Pulmonary artery endothelial cell (primary cell): ENCODE measurements at regions not wholly inside any gene's neighbourhood (a gene's known extent, or its start where the extent isn't known, plus 50 kb on each side); places are given as distances from the start of the nearest gene placed in this dataset.
A peak's percentile ranks its signal among the peaks of the same experiment; 100 is the strongest.

ENCODE experiments used
- DNase-seq: peaks from one replicate; pipeline ENCODE4 v3.0.0-alpha.2; 2011; ENCODE audit warnings: low read depth, low spot score

- no peak for DNase-seq
These were observed 367.1 kb upstream of the ADGRL4 start for GRCh38 chr1:79373481-79374125.

GRCh38 chr1:79371802-79372201 lies 365.3 kb upstream of the ADGRL4 start:
- DNase-seq = no peak

GRCh38 chr1:79369091-79369490 lies 362.6 kb upstream of the ADGRL4 start:
- no peak for DNase-seq

- DNase-seq = no peak
These were observed 358.4 kb upstream of the ADGRL4 start for GRCh38 chr1:79364896-79365295.

GRCh38 chr1:79363430-79363829 lies 356.9 kb upstream of the ADGRL4 start:
- DNase-seq = no peak

DNA sequence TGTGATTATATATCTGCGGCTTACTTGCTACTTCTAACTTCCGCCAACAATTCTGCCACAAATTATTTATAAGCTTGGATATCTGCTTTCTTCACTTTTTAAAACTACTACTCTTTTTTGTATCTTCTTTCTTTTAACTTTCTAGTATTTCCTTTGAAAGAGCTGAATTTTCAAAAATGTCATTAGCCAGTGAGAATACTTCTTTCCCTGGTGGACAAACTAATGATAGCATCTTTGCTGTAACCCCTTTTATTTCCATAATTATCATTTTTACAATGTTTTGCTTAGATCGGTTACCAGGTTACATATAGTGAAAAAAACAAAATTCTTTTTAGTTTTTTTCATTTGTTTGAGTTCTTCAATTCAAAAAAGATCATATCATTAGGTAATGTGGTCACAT lies 355.9 kb upstream of the ADGRL4 start:
- no peak for DNase-seq

GRCh38 chr1:79355090-79355489 lies 348.6 kb upstream of the ADGRL4 start:
- no peak for DNase-seq

DNA sequence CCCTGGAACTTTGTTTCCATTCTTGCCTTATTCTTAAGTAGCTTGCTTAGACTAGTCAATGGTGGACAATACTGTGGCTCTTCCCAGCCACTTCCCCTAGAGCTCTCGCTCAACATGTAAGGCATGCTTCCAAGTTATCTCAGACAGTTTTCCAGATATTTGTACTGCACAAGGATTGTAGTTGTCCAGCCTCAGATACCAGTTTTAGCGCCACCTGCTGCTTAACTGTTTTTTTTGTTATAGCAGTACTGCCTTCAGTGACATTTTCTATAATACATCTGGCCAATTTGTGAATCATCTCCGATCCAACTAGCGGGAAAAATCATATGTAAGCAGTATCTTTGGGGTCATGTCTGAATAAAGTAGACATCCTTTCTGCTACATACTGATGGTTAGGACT lies 346.7 kb upstream of the ADGRL4 start:
- DNase-seq = peak; percentile 22

GRCh38 chr1:79326875-79327274 lies 320.3 kb upstream of the ADGRL4 start:
- DNase-seq = no peak

DNA sequence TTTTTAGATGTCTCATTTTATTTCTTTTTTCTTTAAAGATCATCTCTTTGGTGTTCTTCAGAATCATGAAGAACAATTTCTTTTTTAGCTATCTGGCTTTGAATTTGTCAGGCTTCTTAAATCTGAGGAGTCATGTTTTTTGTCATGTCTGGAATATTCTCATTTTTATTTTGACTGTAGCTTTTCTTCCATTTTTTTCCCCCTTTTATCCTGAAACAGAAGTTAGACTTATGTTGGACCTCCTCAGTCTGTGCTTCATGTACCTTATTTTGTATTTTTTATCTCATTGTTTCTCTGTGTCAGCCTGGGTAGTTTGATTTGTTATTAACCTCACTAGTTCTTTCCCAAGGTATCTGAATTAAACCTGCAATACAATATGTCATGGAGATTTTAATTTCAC lies 319.2 kb upstream of the ADGRL4 start:
- no peak for DNase-seq

DNA sequence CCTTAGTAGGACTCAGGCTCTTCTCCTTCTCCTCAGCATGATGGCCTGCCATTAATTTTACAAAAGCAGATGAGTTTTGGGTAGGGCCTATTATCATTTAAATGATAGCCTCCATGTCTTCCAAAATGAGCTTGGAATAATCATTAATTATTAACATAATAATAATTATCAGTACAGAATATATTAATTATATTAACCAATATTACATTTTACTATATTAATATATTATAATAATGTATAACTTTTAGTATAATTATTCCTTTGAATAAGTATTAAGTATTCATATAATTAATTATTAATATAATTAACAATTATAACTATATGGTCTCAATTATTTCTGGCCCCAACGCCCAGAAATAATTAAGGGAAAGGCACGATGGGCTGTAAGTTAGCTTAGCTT lies 318.6 kb upstream of the ADGRL4 start:
- no peak for DNase-seq

GRCh38 chr1:79323239-79324025 lies 316.9 kb upstream of the ADGRL4 start:
- DNase-seq = peak; percentile 7

DNA sequence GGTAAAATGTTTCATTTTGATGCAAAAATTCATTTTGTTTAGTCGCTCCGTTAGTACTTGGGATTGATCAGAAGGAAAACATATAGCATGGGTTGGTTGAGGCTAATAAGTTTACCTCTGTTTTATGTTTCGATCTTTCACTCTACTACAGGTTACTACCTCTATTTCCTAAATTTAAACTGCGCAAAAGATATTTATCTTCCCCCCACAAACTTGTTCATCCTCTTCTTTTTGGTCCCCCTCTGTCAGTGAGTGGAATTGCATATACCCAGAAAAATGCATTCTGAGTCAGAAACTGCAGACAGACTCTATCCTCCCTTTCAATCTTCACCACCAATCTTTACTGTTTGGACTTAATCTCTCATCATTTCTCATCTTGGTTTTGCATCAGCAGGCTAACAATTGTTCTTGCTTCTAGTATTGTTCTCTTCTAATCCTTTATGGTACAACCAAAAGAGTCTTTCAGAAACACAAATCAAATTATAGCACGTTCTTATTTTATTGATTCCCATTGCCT lies 316.0 kb upstream of the ADGRL4 start:
- DNase-seq = no peak

GRCh38 chr1:79312438-79312837 lies 305.9 kb upstream of the ADGRL4 start:
- DNase-seq = no peak

DNA sequence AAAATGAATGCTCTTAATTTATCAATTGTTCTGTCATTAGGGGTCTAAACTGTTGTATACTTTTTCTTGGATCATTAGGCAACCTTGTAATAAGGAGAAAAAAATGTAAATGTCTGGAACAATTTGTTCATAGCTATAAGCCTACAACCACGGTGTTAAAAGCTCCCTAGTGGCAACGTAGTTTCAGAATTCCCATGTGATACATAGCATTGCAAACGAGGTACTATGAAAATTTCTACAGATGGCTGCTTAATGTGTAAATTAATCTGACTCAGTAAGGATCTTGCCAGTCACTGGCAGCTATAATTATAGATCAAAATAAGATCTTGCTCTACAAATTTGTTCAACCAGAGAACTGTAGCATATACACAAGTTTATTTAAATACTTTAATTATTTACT lies 304.1 kb upstream of the ADGRL4 start:
- no peak for DNase-seq

DNA sequence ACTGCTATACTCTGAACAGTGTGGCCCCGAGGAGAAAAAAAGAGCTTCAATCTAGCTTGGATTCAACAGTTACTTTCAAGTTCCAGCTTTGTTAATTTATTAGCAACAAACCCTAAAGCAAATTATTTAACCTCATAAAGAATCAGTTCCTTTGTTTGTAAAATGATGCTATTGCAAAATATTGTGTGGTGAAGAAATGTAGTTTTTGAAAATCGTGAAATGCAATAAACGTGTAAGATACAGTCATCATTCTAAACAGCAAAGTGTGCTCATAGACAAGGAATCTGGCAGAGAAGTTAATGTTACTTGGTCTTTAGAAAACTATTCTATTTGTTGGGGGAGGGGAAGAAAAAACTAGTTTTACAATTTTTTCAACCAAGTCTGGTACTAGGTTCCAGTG lies 297.6 kb upstream of the ADGRL4 start:
- no peak for DNase-seq

- no peak for DNase-seq
These were observed 296.5 kb upstream of the ADGRL4 start for GRCh38 chr1:79303040-79303439.

GRCh38 chr1:79302380-79302930 lies 295.9 kb upstream of the ADGRL4 start:
- no peak for DNase-seq

- DNase-seq = no peak
These were observed 289.4 kb upstream of the ADGRL4 start for GRCh38 chr1:79295967-79296366.

- DNase-seq = peak; percentile 50
These were observed 287.1 kb upstream of the ADGRL4 start for GRCh38 chr1:79293611-79294010.

GRCh38 chr1:79290927-79291474 lies 284.5 kb upstream of the ADGRL4 start:
- DNase-seq = no peak

GRCh38 chr1:79287982-79288381 lies 281.5 kb upstream of the ADGRL4 start:
- DNase-seq = no peak
